Breast epithelium (tissue), 3 donors: ENCODE measurements at regions not wholly inside any gene's neighbourhood (a gene's known extent, or its start where the extent isn't known, plus 50 kb on each side); places are given as distances from the start of the nearest gene placed in this dataset.
"Not testable (repeated sequence)": the region's sequence is repeated elsewhere in the genome, so short reads cannot be mapped to it uniquely, and the experiment has no call there.

Source experiments
- CTCF ChIP-seq, 3 donors: fragments of 450-650 bp; IDR thresholded peaks; one replicate each; pipeline ENCODE4 v1.5.1; 2016 to 2017; ENCODE audit warnings: antibody characterized with exemption in 3 of 3, mild to moderate bottlenecking in 3 of 3, moderate library complexity in 3 of 3
- POLR2A ChIP-seq: fragments of 450-650 bp; IDR thresholded peaks from one replicate; pipeline ENCODE4 v1.6.1; 2016; ENCODE audit warnings: antibody characterized with exemption, mild to moderate bottlenecking, moderate library complexity
- POLR2AphosphoS5 ChIP-seq, 3 donors: sonication (generic); formaldehyde crosslinking; IDR thresholded peaks; one replicate each; pipeline ENCODE4 v1.6.1; 2017; ENCODE audit warnings: antibody characterized with exemption in 3 of 3

GRCh38 chr4:155054042-155054441, 154.4 kb upstream of the NPY2R start:
- TF ChIP-seq CTCF (IDR thresholded peaks at IDR 0.05); POLR2AphosphoS5 (IDR thresholded peaks at IDR 0.05); POLR2A: not testable (repeated sequence)
